GM19467 (cell line): ENCODE measurements at regions not wholly inside any gene's neighbourhood (a gene's known extent, or its start where the extent isn't known, plus 50 kb on each side); places are given as distances from the start of the nearest gene placed in this dataset.

Source experiments
- ATAC-seq: cut with Tn5 transposase; IDR thresholded peaks from one replicate; pipeline ENCODE4 v1.9.1; 2021; ENCODE audit warnings: mild to moderate bottlenecking, moderate library complexity; ENCODE audit not compliant: unreplicated experiment

- ATAC-seq: no peak
Measured at GRCh38 chr3:10759495-10759894, 56.5 kb upstream of the SLC6A11 start.

- no peak for ATAC-seq
Measured at GRCh38 chr3:10760199-10760598, 55.8 kb upstream of the SLC6A11 start.

DNA sequence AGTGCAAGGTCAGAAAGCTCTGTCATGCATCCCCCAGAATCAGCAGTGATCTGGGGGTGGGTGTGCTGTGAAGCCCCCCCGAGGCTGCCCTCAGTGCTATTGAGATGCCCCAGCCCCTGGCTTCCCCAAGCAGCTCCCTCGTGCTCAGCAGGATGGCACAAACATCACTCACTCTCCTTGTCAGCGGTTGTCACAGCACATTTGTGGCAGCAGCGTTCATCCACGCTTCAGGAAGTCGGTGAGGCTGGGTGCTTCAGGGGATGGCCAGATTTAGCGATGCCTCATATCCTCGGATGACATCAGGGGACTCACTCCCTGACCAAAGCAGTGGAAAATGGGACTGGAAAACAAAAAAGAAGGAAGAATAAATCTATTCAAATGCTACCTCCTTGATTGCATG is 54.4 kb upstream of the SLC6A11 start:
- no peak for ATAC-seq

GRCh38 chr3:10762116-10762515 is 53.9 kb upstream of the SLC6A11 start:
- no peak for ATAC-seq

- no peak for ATAC-seq
Measured at GRCh38 chr3:10762611-10763247, 53.3 kb upstream of the SLC6A11 start.

GRCh38 chr3:10763248-10763620 is 52.8 kb upstream of the SLC6A11 start:
- ATAC-seq: no peak

GRCh38 chr3:10763817-10764258 is 52.2 kb upstream of the SLC6A11 start:
- ATAC-seq: no peak

DNA sequence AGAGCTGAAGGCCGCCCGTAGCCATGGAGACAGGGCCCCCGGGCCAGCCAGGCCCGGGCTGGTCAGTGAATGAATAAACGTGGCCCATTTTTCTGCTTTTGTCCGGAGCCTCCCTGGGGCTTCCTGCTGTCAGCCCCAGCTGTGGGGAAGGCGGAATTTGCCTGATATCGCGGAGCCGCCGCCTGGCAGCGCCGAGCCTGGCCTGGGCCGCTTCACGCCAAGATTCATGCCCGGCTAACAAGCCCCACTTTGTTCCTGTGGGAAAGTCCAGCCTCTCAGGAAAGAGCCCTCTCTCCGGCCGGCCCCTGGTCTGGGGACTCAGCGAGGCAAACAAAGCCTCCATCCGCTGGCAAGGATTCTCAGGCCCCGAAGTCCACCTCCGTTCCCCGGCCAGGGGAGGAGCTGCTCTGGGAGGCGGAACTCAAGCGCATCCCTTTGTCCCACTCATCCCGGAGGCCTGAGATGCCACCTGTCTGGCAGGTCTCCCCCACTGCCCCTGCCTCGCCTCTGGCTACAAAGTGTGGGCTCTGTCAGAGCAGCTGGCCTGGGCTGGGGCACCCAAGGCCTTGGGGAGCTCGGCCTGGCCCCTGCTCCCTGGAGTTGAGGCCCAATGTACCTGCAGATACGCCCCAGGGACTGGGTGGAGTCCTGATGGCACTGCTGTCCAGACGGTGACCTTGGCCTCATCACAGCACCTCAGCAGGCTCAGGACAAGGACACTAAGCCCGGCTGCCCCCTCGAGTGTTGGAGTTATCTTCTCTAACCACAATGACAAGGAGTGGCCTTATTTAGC is 51.6 kb upstream of the SLC6A11 start:
- ATAC-seq: no peak

GRCh38 chr3:10766049-10766705 is 49.9 kb upstream of the SLC6A11 start:
- ATAC-seq: no peak
